ENCODE measurements at regions not wholly inside any gene's neighbourhood (a gene's known extent, or its start where the extent isn't known, plus 50 kb on each side); places are given as distances from the start of the nearest gene placed in this dataset.

GRCh38 chr4:122027203-122027602, 75.3 kb upstream of the TRPC3 start:
- no peak for TF ChIP-seq CTCF (IDR thresholded peaks at IDR 0.05)

GRCh38 chr4:122017296-122017695, 65.4 kb upstream of the TRPC3 start:
- TF ChIP-seq CTCF (IDR thresholded peaks at IDR 0.05): no peak

- no peak for TF ChIP-seq CTCF (IDR thresholded peaks at IDR 0.05)
Observed at GRCh38 chr4:122015203-122015602, 63.3 kb upstream of the TRPC3 start.

DNA sequence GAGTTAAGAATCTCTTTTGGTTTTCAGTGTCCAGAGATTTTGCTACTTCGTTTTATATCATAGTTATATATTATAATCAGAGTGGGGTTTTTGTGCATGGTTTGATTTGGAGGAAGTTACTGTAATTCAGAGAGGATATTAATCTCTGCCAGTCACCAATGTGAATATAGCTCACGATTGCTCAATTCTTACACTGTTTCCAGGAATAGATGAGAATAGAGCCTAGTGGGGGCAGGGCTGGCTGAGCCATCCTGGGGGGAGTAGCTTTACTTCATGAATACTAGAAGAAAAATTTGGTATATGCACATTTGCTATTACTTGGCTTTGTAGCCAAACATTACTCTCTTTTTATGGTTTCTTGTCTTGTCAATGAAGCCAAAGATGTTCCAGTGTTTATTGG, 60.9 kb upstream of the TRPC3 start:
- no peak for TF ChIP-seq CTCF (IDR thresholded peaks at IDR 0.05)

GRCh38 chr4:122010610-122011009, 58.8 kb upstream of the TRPC3 start:
- no peak for TF ChIP-seq CTCF (IDR thresholded peaks at IDR 0.05)

DNA sequence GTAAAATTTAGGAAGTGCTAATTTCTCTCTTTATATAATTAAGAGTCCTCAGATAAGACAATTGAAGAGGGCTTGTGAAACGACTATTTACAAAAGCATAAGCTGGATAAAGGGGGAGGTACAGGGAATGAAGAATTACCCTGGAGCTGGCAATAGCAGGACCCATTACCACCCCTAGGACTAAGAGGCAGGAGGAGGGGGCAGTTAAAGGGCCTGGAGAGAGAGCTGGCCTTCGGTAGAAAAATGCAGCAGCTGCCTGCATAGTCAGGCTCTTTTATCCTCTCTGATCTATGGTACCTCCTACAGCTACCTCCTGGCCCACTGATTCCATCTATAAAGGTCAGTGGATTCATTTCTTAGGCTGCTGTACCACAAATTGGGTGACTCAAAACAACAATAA, 57.7 kb upstream of the TRPC3 start:
- TF ChIP-seq CTCF (IDR thresholded peaks at IDR 0.05): no peak

DNA sequence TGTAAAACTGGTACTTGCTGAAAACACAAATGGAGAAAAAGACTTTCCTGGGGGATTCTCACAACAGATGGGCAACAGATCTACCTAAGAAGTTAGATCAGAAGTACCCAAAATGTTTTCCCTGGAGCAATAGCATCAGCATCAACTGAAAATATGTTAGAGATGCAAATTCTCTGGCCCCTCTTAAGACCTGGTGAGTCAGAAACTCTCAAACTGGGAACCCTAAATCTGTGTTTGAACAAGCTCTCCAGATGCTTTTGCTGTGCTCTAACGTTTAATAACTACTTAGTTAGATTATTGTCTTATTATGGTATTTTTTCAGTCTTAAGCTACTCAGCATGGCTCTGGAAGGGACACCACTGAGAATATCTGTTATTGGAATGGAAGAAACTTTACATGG, 55.2 kb upstream of the TRPC3 start:
- no peak for TF ChIP-seq CTCF (IDR thresholded peaks at IDR 0.05)

GRCh38 chr4:122005064-122005755, 53.4 kb upstream of the TRPC3 start:
- no peak for TF ChIP-seq CTCF (IDR thresholded peaks at IDR 0.05)
